Activated naive CD8-positive, alpha-beta T cell treated with anti-CD3 and anti-CD28 coated beads for 36 hours (primary cell): ENCODE measurements at regions not wholly inside any gene's neighbourhood (a gene's known extent, or its start where the extent isn't known, plus 50 kb on each side); places are given as distances from the start of the nearest gene placed in this dataset.

Source experiments
- DNase-seq: peaks from one replicate; pipeline ENCODE4 v3.0.0; 2021
- H3K27ac Mint-ChIP-seq: one replicate; pipeline ENCODE4 v1.8.0; 2022; ENCODE audit warnings: mild to moderate bottlenecking, moderate library complexity, mixed read lengths
- H3K27me3 Mint-ChIP-seq: one replicate; pipeline ENCODE4 v1.8.0; 2022; ENCODE audit warnings: mild to moderate bottlenecking, mixed read lengths
- H3K36me3 Mint-ChIP-seq: one replicate; pipeline ENCODE4 v1.8.0; 2021; ENCODE audit warnings: mild to moderate bottlenecking, mixed read lengths
- H3K4me1 Mint-ChIP-seq: one replicate; pipeline ENCODE4 v1.8.0; 2021; ENCODE audit warnings: mixed read lengths
- H3K4me3 Mint-ChIP-seq: one replicate; pipeline ENCODE4 v1.8.0; 2022; ENCODE audit warnings: mild to moderate bottlenecking, moderate library complexity, mixed read lengths
- H3K9me3 Mint-ChIP-seq: one replicate; pipeline ENCODE4 v1.8.0; 2022; ENCODE audit warnings: mixed read lengths

DNA sequence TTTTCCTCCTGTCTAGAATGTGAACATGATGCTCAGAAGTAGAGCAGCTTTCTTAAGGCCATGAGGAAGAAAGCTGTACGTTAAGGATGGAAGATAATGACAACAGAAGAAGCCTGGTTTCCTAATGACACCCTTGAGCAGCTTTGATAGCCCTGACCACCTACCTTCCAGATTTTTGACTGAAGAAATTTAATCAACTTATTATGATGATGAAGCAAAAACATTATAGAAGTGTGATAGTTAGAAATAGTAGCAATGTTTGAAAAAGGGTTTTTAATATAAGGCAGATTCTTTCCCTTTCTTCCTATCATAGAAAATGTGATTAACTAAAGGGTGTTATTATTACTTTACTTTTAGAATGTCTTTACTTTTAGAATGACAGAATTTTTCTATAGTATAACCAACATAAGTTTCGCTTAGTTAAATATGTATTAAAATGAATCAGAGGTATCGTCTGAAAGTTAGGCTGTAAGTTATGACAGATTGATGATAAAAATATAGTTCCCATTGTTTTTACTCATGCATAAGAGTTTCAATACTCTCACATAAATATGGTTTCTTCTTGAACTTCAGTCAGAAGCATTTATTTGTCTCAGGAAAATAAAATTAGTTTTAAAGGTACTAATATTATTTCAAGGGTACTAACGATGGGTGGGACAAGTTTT, 50.1 kb upstream of the PPFIA2 start:
- peaks cover 18% of the 10 kb centered on the region for H3K27me3 Mint-ChIP-seq
- DNase-seq: no peak
- peaks cover 7% of the 10 kb centered on the region for H3K9me3 Mint-ChIP-seq
- H3K4me1 Mint-ChIP-seq: peaks cover 12% of the 10 kb centered on the region
- no peak overlapping the region for H3K4me3 Mint-ChIP-seq
- peaks cover 5% of the 10 kb centered on the region for H3K36me3 Mint-ChIP-seq
- peak overlapping the region; percentile 44 for H3K27ac Mint-ChIP-seq
